ENCODE measurements at regions not wholly inside any gene's neighbourhood (a gene's known extent, or its start where the extent isn't known, plus 50 kb on each side); places are given as distances from the start of the nearest gene placed in this dataset.
"Not testable (repeated sequence)": the region's sequence is repeated elsewhere in the genome, so short reads cannot be mapped to it uniquely, and the experiment has no call there.

DNA sequence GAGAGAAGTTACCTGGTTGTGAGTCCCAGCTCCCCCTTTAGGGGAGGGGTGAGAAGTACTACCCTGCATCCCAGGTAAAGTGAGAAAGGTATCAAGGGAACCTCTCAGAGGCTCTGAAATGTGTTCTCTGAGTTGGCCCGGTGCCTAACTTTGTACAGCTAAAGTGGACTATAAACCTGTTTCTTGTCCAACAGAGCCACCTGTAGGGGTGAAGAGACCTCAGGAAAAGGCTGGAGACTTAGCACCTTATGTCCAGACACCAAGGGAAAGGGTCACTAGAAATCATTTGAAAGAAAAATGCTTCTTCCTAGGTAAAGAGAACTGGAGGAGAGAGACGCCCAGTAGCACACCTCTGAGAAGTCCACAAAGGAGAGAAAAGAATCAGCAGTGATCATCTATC is 108.3 kb upstream of the KIF2A start:
- no peak for DNase-seq

GRCh38 chr5:62198421-62198820 is 107.6 kb upstream of the KIF2A start:
- no peak for DNase-seq

- no peak for DNase-seq
Measured at GRCh38 chr5:62199792-62200716, 106.0 kb upstream of the KIF2A start.

DNA sequence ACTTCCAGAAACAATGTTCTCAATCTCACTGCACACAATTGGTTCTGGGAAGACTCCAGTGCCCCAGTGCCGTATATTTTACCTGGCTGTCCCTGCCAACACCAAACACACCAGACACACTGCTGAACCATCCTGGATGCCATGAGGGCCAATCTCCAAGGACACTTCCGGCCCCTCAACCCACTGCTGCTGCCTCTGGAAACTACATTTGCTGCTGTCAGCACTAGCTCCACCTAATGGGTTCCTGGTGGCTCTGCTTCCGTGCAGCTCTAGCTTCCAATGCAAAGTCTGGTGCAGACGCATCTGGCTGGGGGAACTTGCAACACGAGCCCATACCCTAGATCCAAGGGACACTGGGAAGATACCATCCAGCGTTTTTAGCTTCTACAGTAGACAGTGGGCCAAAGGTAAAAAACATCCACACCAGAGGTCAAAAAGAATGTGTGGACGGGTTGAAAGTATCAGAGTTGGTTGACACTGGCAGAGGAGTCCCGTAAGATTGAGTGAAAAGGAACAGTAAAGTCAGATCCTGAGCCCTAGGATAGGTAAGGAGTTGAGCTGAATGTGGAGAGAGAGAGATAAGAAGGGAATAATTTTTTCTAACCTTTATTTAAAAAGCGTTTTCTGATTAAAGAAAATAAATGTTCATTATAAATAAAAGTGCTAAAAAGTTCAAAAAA is 99.7 kb upstream of the KIF2A start:
- DNase-seq = no peak

DNA sequence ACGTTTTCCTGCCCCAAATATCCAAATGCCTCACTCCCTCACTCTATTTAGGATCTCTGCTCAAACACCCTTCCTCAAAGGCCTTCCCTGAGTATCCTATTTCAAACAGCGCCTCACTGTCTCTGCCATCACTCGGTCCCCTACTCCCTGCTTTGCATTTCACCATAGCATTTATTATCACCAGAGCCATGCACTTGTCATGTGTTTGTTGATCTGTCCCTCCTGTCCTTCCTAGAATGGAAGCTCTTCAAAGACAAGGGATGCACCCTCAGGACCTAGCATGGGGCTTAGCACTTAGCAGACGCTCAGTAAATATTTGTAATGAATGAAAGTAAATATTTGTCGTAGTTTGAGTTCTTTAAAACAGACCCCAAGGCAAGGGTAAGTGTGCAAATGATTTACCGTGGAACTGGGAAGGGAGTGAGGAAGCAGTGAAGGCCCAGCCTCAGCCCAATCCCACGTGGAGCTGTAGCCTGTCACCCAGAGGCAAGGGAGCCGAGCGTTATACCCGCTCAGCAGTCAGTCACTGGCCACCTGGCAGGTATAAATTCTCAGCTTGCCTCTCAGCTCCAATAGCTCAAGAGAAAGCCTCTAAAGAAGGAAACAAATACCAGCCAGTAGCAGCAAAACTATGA is 97.7 kb upstream of the KIF2A start:
- DNase-seq = no peak

DNA sequence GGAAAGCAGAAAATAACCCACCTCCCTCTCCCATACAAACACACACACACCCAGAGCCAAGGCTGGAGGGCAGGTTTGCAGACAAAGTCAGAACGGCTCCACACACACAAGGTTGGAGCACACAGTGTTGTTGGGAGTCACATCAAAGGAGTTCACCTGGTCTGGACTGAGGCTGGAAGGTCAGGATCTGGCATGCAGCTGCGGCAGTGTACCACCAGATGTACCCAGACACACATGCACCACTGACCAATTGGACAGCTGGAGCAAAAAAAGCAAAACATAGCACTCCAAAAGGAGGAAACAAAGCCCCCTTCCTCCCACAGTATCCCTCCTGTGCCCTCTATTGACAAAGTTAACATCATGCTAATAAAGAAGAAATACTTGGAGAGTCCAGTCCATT is 94.6 kb upstream of the KIF2A start:
- DNase-seq = no peak

DNA sequence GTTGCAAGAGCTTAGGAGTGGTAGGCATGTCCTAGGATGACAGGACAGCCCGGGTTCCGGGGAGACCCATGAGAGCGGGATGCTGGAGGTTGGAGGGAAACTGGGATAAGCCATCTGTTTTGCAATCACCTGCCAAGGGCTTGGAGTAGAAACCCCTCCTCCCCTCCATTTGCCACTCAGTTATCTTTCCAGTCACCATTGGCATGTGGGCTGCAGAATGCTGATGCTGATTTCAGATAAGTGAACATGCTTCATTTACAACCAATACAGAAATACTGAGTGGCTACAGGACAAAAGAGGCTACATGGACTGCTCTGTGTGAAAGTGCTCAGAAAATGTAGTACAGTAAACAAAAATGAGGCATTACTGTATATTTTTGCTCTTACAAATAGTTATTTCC is 93.4 kb upstream of the KIF2A start:
- DNase-seq = no peak

- DNase-seq = no peak
Measured at GRCh38 chr5:62214701-62215100, 91.3 kb upstream of the KIF2A start.

- not testable (repeated sequence) for DNase-seq
Measured at GRCh38 chr5:62216603-62217002, 89.4 kb upstream of the KIF2A start.

- DNase-seq = not testable (repeated sequence)
Measured at GRCh38 chr5:62217095-62217494, 88.9 kb upstream of the KIF2A start.

GRCh38 chr5:62218860-62219259 is 87.1 kb upstream of the KIF2A start:
- DNase-seq = not testable (repeated sequence)

DNA sequence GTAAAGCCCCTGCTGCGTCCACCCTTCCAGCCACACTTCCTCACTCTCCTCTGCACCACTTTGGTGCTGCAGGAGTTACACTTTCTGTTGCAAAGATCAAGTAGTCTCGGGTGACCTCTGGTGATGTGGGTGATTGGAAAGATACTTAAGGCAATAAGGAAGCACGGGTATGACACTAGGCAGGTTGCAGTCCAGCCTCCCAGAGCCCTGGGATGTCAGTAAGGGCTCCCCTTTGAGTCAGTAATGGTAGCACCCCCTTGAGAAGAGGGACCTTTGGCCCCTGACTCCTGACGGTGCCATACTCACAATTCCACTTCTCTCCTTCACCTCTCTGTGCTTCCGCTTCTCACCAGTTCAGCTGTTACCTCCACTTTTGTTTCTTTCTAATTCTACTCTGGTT is 84.1 kb upstream of the KIF2A start:
- DNase-seq = not testable (repeated sequence)

GRCh38 chr5:62222305-62222704 is 83.7 kb upstream of the KIF2A start:
- not testable (repeated sequence) for DNase-seq

DNA sequence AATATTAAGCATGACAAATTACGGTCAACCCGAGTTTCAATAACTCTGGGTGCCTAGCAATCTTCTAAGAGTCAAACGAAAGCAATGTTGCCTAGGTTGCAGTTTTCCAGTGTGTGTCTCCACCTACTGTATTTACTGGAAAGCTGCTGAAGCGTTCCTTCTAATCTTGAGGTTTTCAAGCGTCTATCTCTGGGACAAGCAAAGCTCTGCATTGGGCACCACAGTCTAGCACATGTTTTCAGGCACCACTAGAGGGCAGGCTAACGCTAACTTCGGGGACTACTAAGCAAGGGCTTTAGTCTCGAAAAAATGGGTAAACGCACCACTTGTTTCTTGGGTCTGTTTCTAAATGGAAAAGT is 82.7 kb upstream of the KIF2A start:
- DNase-seq = peak; percentile 80

GRCh38 chr5:62224987-62225601 is 80.9 kb upstream of the KIF2A start:
- DNase-seq = not testable (repeated sequence)

- DNase-seq = not testable (repeated sequence)
Measured at GRCh38 chr5:62230876-62231388, 75.1 kb upstream of the KIF2A start.

DNA sequence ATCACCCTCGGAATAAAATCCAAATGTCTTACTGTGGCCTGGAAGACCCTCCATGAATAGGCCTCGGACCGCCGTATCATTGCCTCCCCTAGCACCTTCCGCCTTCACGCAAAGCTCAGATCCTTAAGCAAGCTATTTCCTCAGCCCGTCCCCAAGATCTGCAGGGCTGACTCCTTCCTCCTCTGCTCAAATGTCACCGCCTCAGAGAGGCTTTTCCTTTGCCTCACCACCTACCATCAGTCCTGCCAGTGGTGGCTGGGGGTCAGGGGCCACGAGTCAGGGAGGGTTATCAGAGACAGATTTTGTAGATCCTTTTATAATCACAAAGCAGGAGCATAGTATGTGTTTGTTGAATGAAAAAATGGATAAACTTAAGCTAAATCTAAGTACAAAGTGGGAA is 74.4 kb upstream of the KIF2A start:
- no peak for DNase-seq

DNA sequence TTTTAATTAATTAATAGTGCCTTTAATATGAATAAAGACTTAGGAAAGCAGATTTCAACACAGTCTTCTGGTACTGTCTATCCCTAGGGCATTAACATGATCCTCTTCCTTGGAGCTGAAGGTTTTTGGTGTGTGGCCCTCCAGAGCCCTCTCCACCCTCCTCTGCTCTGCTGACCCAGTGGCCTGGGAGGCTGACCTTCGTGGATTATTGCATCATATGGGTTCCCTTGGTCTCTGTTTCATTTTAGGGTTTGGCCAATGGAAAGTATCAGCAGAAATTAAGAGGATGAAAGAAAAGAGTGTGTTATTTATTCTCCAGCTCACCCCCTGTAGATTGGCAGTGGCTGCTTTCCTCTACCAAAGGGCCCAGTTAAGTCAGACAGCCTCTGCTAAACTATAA is 73.8 kb upstream of the KIF2A start:
- DNase-seq = not testable (repeated sequence)

GRCh38 chr5:62233083-62234046 is 72.6 kb upstream of the KIF2A start:
- not testable (repeated sequence) for DNase-seq

- peak; percentile 79 for DNase-seq
Measured at GRCh38 chr5:62236593-62236992, 69.4 kb upstream of the KIF2A start.

GRCh38 chr5:62237944-62238343 is 68.1 kb upstream of the KIF2A start:
- not testable (repeated sequence) for DNase-seq

- not testable (repeated sequence) for DNase-seq
Measured at GRCh38 chr5:62238584-62238983, 67.4 kb upstream of the KIF2A start.

Data from activated CD8-positive, alpha-beta memory T cell treated with anti-CD3 and anti-CD28 coated beads, Interleukin-2, amount 50 U/mL, for 48 hours (primary cell).